ENCODE measurements at regions not wholly inside any gene's neighbourhood (a gene's known extent, or its start where the extent isn't known, plus 50 kb on each side); places are given as distances from the start of the nearest gene placed in this dataset.

DNA sequence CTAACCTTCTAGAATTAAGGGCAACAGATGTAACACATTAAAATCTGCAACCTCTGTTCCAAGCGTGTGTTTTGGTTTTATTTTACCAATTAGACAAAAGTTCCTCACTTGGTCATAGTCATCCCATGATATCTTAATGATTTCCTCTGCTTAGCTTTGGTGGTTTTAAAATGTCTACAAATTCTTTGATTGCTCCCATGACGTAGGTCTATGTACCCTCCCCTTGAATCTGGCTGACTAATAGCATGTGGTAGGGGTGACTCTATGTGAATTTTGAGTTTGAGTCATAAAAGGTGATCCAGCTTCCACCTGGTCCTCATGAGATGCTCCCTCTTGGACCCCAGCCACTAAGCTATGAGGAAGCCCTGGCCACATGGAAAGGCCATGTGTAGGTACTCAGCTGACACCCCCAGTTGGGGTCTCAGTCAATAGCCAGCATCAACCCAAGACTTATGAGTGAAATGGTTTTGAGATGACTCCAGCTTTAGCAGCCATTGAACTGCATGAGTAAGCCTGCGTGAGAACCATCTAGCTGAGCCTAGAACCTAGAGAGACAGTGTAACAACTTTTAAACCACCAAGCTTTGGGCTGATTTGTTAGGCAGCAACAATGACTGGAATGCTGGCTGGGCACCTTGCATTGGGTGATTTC lies 247.1 kb downstream of the MSRB3 start:
- TF ChIP-seq, protein P1, sequence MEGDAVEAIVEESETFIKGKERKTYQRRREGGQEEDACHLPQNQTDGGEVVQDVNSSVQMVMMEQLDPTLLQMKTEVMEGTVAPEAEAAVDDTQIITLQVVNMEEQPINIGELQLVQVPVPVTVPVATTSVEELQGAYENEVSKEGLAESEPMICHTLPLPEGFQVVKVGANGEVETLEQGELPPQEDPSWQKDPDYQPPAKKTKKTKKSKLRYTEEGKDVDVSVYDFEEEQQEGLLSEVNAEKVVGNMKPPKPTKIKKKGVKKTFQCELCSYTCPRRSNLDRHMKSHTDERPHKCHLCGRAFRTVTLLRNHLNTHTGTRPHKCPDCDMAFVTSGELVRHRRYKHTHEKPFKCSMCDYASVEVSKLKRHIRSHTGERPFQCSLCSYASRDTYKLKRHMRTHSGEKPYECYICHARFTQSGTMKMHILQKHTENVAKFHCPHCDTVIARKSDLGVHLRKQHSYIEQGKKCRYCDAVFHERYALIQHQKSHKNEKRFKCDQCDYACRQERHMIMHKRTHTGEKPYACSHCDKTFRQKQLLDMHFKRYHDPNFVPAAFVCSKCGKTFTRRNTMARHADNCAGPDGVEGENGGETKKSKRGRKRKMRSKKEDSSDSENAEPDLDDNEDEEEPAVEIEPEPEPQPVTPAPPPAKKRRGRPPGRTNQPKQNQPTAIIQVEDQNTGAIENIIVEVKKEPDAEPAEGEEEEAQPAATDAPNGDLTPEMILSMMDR (IDR thresholded peaks at IDR 0.05; ENCODE audit: low read depth, low read length, missing input control) = no peak
- TF ChIP-seq RAD21 (IDR thresholded peaks at IDR 0.05) (no peak), SP1 (IDR thresholded peaks at IDR 0.05) (no peak), JUND (IDR thresholded peaks at IDR 0.05) (no peak), FOXA1 (IDR thresholded peaks at IDR 0.05) (no peak), YY1 (IDR thresholded peaks at IDR 0.05) (no peak), EGR1 (IDR thresholded peaks at IDR 0.05; ENCODE audit: low read depth in 2 of 2) (no peak), GABPA (IDR thresholded peaks at IDR 0.05 in 1 of 2, conservative IDR thresholded peaks at IDR 0.05 in 1 of 2) (no peak), TAF1 (conservative IDR thresholded peaks at IDR 0.05) (no peak)
- TF ChIP-seq, protein P2, sequence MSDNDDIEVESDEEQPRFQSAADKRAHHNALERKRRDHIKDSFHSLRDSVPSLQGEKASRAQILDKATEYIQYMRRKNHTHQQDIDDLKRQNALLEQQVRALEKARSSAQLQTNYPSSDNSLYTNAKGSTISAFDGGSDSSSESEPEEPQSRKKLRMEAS (IDR thresholded peaks at IDR 0.05) = no peak
- TF ChIP-seq, protein P3, sequence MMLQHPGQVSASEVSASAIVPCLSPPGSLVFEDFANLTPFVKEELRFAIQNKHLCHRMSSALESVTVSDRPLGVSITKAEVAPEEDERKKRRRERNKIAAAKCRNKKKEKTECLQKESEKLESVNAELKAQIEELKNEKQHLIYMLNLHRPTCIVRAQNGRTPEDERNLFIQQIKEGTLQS (IDR thresholded peaks at IDR 0.05) = no peak
- TF ChIP-seq, protein P4, sequence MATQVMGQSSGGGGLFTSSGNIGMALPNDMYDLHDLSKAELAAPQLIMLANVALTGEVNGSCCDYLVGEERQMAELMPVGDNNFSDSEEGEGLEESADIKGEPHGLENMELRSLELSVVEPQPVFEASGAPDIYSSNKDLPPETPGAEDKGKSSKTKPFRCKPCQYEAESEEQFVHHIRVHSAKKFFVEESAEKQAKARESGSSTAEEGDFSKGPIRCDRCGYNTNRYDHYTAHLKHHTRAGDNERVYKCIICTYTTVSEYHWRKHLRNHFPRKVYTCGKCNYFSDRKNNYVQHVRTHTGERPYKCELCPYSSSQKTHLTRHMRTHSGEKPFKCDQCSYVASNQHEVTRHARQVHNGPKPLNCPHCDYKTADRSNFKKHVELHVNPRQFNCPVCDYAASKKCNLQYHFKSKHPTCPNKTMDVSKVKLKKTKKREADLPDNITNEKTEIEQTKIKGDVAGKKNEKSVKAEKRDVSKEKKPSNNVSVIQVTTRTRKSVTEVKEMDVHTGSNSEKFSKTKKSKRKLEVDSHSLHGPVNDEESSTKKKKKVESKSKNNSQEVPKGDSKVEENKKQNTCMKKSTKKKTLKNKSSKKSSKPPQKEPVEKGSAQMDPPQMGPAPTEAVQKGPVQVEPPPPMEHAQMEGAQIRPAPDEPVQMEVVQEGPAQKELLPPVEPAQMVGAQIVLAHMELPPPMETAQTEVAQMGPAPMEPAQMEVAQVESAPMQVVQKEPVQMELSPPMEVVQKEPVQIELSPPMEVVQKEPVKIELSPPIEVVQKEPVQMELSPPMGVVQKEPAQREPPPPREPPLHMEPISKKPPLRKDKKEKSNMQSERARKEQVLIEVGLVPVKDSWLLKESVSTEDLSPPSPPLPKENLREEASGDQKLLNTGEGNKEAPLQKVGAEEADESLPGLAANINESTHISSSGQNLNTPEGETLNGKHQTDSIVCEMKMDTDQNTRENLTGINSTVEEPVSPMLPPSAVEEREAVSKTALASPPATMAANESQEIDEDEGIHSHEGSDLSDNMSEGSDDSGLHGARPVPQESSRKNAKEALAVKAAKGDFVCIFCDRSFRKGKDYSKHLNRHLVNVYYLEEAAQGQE (IDR thresholded peaks at IDR 0.05) = no peak
- TF ChIP-seq, protein P5, sequence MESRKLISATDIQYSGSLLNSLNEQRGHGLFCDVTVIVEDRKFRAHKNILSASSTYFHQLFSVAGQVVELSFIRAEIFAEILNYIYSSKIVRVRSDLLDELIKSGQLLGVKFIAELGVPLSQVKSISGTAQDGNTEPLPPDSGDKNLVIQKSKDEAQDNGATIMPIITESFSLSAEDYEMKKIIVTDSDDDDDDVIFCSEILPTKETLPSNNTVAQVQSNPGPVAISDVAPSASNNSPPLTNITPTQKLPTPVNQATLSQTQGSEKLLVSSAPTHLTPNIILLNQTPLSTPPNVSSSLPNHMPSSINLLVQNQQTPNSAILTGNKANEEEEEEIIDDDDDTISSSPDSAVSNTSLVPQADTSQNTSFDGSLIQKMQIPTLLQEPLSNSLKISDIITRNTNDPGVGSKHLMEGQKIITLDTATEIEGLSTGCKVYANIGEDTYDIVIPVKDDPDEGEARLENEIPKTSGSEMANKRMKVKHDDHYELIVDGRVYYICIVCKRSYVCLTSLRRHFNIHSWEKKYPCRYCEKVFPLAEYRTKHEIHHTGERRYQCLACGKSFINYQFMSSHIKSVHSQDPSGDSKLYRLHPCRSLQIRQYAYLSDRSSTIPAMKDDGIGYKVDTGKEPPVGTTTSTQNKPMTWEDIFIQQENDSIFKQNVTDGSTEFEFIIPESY (IDR thresholded peaks at IDR 0.05) = no peak

Measured in liver (tissue), 3 donors.